ENCODE measurements at regions not wholly inside any gene's neighbourhood (a gene's known extent, or its start where the extent isn't known, plus 50 kb on each side); places are given as distances from the start of the nearest gene placed in this dataset.
"Not testable (repeated sequence)": the region's sequence is repeated elsewhere in the genome, so short reads cannot be mapped to it uniquely, and the experiment has no call there.

GRCh38 chr11:81286550-81286949, 1447.1 kb downstream of the FAM181B start:
- no peak for DNase-seq (ENCODE audit: low read depth in 1 of 2, low spot score in 1 of 2)
- in situ Hi-C loops (cut with HindIII; ENCODE audit: low pct_unique_long_range_greater_than_20kb, low sequenced_read_pairs), result no loop called here
- no peak for TF ChIP-seq JUND (IDR thresholded peaks at IDR 0.05; ENCODE audit: low read depth)

DNA sequence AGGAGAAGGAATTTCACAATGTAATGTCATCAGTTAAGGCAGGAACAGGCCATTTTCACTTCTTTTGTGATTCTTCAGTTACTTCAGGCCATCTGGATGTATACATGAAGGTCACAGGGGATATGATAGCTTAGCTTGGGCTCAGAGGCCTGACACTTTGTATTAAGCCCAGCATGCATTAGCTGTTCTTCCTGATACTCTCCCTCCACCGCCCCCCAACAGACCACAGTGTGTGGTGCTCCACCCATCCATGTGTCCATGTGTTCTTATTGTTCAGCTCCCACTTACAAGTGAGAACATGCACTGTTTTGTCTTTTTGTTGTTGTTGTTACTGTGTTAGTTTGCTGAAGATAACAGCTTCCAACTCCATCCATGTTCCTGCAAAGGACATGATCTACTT, 1453.4 kb downstream of the FAM181B start:
- DNase-seq (ENCODE audit: low read depth in 1 of 2, low spot score in 1 of 2); in situ Hi-C loops (cut with HindIII; ENCODE audit: low pct_unique_long_range_greater_than_20kb, low sequenced_read_pairs): not testable (repeated sequence)

DNA sequence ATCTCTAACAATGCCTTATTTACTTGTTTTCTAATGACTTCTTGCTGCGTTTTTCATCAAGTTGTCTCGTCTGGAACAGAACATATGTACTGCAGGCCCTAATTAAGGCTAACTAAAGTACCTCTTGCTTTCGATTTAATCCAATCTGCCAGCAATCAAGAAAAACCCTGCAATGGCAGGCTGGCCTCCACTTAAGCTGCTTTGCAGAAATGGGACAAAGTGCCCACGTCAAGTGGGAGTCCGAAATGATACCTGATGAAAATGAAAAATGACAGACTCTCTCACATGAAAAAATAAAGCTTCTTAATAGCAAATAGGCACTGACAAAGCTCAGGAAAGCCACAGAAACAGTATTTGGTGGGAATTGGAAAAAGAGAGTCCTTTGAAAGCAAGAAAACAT, 1454.7 kb downstream of the FAM181B start:
- in situ Hi-C loops (cut with HindIII; ENCODE audit: low pct_unique_long_range_greater_than_20kb, low sequenced_read_pairs), result no loop called here
- DNase-seq (ENCODE audit: low read depth in 1 of 2, low spot score in 1 of 2), result no peak
- TF ChIP-seq JUND (IDR thresholded peaks at IDR 0.05; ENCODE audit: low read depth), result no peak

DNA sequence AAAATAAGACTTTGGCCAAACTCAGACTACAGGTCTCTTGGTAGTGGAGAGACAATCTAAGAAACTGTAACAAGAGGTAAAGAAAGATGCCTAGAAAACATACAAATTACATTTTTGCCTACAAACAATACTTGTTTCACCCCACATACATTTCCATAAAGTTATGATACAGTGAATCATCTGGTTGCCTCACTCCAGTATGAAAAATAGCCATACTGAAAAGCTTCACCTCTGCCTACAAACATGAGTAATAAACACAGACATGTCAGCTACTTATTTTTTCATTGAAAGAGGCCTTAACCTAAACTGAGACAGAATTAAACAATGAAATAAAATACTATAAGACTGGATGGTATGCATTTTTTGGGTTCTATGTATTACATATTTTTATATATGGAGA, 1463.0 kb downstream of the FAM181B start:
- no peak for DNase-seq (ENCODE audit: low read depth in 1 of 2, low spot score in 1 of 2)
- in situ Hi-C loops (cut with HindIII; ENCODE audit: low pct_unique_long_range_greater_than_20kb, low sequenced_read_pairs), result no loop called here
- TF ChIP-seq JUND (IDR thresholded peaks at IDR 0.05; ENCODE audit: low read depth), result no peak

- in situ Hi-C loops (cut with HindIII; ENCODE audit: low pct_unique_long_range_greater_than_20kb, low sequenced_read_pairs), result no loop called here
- no peak for DNase-seq (ENCODE audit: low read depth in 1 of 2, low spot score in 1 of 2)
- TF ChIP-seq JUND (IDR thresholded peaks at IDR 0.05; ENCODE audit: low read depth), result no peak
Observed at GRCh38 chr11:81267246-81267645, 1466.4 kb downstream of the FAM181B start.

DNA sequence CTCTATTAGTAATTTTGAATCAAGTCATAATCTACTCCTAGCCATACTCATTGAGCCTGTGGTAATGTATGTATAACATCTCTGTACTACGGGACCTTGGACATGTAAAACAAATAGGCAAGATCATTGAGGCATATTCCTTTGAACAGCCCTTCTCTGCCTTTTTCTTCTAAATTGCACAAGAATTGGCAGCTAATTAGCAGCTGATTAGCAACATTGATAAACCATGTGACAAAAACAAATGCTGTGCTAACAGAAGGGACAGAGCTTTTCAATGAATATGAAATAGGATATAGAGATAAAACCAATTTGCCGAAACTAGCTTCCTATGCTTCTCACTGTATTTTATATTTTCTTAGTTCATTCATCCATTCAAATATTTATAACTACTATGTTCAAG, 1474.2 kb downstream of the FAM181B start:
- DNase-seq (ENCODE audit: low read depth in 1 of 2, low spot score in 1 of 2), result no peak
- no peak for TF ChIP-seq JUND (IDR thresholded peaks at IDR 0.05; ENCODE audit: low read depth)
- in situ Hi-C loops (cut with HindIII; ENCODE audit: low pct_unique_long_range_greater_than_20kb, low sequenced_read_pairs), result no loop called here

- no peak for DNase-seq (ENCODE audit: low read depth in 1 of 2, low spot score in 1 of 2)
- in situ Hi-C loops (cut with HindIII; ENCODE audit: low pct_unique_long_range_greater_than_20kb, low sequenced_read_pairs), result no loop called here
Observed at GRCh38 chr11:81255895-81256294, 1477.8 kb downstream of the FAM181B start.

DNA sequence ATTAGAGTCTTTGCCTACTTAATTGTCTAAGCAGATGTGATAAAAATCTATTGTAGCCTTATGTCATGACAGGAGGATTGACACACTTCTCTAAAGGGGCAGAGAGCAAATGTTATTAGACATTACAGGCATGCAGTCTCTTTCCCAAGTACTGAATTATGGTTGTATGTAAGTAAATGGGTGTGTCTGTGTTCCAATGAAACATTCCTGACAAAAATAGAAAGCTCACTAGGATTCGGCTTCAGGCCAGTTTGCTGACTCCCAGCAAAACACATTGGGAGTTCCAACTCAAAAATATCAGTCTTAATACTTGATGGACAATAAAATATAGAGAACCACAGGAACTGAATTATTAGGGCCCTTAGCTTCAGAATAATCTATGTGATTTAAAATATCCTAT, 1480.4 kb downstream of the FAM181B start:
- in situ Hi-C loops (cut with HindIII; ENCODE audit: low pct_unique_long_range_greater_than_20kb, low sequenced_read_pairs), result no loop called here
- no peak for TF ChIP-seq JUND (IDR thresholded peaks at IDR 0.05; ENCODE audit: low read depth)
- no peak for DNase-seq (ENCODE audit: low read depth in 1 of 2, low spot score in 1 of 2)

More at GRCh38 chr11:81255895-81256294, 1477.8 kb downstream of the FAM181B start:
- TF ChIP-seq JUND (IDR thresholded peaks at IDR 0.05; ENCODE audit: low read depth), result no peak

DNA sequence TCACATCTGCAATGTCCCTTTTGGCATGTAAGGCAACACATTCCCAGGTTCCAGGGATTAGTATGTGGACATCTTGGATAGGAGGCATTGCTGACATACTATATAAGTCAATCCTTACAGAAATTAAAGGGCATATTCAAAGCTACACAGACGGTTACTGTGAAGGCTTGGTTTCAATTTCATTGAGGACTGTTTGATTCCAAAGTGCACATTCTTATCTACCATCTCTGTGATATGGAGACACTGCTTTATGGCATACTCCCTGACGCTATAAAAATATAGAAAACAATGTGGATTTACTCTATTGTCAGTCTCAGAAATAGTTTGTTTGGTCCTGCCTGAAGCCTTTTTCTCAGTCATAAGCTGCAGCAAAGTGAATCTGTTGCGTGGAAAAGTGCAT, 1486.7 kb downstream of the FAM181B start:
- no peak for DNase-seq (ENCODE audit: low read depth in 1 of 2, low spot score in 1 of 2)
- in situ Hi-C loops (cut with HindIII; ENCODE audit: low pct_unique_long_range_greater_than_20kb, low sequenced_read_pairs), result no loop called here
- TF ChIP-seq JUND (IDR thresholded peaks at IDR 0.05; ENCODE audit: low read depth), result no peak

- no peak for DNase-seq (ENCODE audit: low read depth in 1 of 2, low spot score in 1 of 2)
- TF ChIP-seq JUND (IDR thresholded peaks at IDR 0.05; ENCODE audit: low read depth), result no peak
- in situ Hi-C loops (cut with HindIII; ENCODE audit: low pct_unique_long_range_greater_than_20kb, low sequenced_read_pairs), result no loop called here
Observed at GRCh38 chr11:81245791-81246190, 1487.9 kb downstream of the FAM181B start.

- in situ Hi-C loops (cut with HindIII; ENCODE audit: low pct_unique_long_range_greater_than_20kb, low sequenced_read_pairs), result no loop called here
- no peak for TF ChIP-seq JUND (IDR thresholded peaks at IDR 0.05; ENCODE audit: low read depth)
- no peak for DNase-seq (ENCODE audit: low read depth in 1 of 2, low spot score in 1 of 2)
Observed at GRCh38 chr11:81241672-81242275, 1491.9 kb downstream of the FAM181B start.

DNA sequence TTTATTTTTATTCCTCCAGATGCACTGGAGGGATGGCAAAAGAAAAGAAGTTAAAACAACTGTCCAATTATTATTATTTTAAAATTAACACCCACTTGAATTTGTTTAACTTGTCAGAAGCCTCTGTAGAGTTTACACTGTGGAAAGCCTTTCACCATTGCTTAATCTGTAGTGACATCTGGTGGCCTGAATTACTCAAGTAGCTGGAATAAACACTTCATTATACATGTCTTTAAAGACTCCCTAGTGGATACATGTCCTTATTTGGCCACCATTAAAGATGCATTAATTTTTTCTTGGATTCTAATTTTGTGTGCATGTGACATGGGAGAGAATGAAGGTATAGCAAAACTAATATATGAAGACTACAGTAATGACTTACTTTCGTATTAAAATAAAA, 1496.5 kb downstream of the FAM181B start:
- DNase-seq (ENCODE audit: low read depth in 1 of 2, low spot score in 1 of 2), result peak; percentile 18 to 84
- no peak for TF ChIP-seq JUND (IDR thresholded peaks at IDR 0.05; ENCODE audit: low read depth)
- in situ Hi-C loops (cut with HindIII; ENCODE audit: low pct_unique_long_range_greater_than_20kb, low sequenced_read_pairs), result no loop called here

DNA sequence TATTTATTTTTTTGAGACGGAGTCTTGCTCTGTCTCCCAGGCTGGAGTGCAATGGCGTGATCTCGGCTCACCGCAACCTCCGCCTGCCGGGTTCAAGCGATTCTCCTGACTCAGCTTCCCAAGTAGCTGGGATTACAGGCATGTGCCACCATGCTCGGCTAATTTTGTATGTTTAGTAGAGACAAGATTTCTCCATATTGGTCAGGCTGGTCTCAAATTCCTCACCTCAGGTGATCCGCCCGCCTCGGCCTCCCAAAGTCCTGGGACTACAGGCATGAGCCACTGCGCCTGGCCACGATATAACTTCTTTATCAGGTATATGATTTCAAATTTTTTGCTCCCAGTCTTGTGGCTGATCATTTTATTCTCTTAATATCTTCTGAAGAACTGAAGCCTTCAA, 1506.3 kb downstream of the FAM181B start:
- in situ Hi-C loops (cut with HindIII; ENCODE audit: low pct_unique_long_range_greater_than_20kb, low sequenced_read_pairs), result not testable (repeated sequence)

GRCh38 chr11:81224396-81224795, 1509.3 kb downstream of the FAM181B start:
- no peak for DNase-seq (ENCODE audit: low read depth in 1 of 2, low spot score in 1 of 2)
- TF ChIP-seq JUND (IDR thresholded peaks at IDR 0.05; ENCODE audit: low read depth), result no peak
- in situ Hi-C loops (cut with HindIII; ENCODE audit: low pct_unique_long_range_greater_than_20kb, low sequenced_read_pairs), result no loop called here

More for the DNA sequence above, 1506.3 kb downstream of the FAM181B start:
- DNase-seq (ENCODE audit: low read depth in 1 of 2, low spot score in 1 of 2), result not testable (repeated sequence)
